B cell (primary cell): ENCODE measurements at regions not wholly inside any gene's neighbourhood (a gene's known extent, or its start where the extent isn't known, plus 50 kb on each side); places are given as distances from the start of the nearest gene placed in this dataset.

ENCODE experiments used
- ATAC-seq: fragments of 200-7000 bp; cut with Tn5 transposase; one replicate; pipeline ENCODE4 v1.10.0; 2021; ENCODE audit warnings: low read depth, mild to moderate bottlenecking, moderate number of reproducible peaks, moderate library complexity
- CTCF ChIA-PET: fragments of 350-600 bp; sonication (Branson Sonifier 250); formaldehyde crosslinking; loops from one replicate; lab custom pipeline; 2021; ENCODE audit warnings: antibody characterized with exemption, inconsistent platforms; lab: Charles Lee
- POLR2A ChIA-PET: fragments of 350-600 bp; sonication (Branson Sonifier 250); formaldehyde crosslinking; loops from one replicate; lab custom pipeline; 2021; ENCODE audit warnings: antibody characterized with exemption; lab: Charles Lee
- DNase-seq: peaks from one replicate; pipeline ENCODE4 v3.0.0; 2013
- H2AFZ ChIP-seq: 2 replicates; pipeline ENCODE4 v1.6.1; 2012; ENCODE audit warnings: mild to moderate bottlenecking, low read depth, low read length; ENCODE audit not compliant: insufficient read depth, poor library complexity, severe bottlenecking
- H3K27ac ChIP-seq, 2 donors: 1 replicate in 1 of 2; 2 replicates in 1 of 2; pipeline ENCODE4 v1.5.1; 2012 to 2013; ENCODE audit warnings: low read length in 2 of 2, mild to moderate bottlenecking in 2 of 2, moderate library complexity in 1 of 2
- H3K27me3 ChIP-seq, 4 experiments: fragments of 200-600 bp in 1 of 4; sonication (generic) in 1 of 4; replicated peaks in 1 of 4; 1 replicate in 2 of 4; 2 replicates in 2 of 4; pipeline versions ENCODE4 v1.6.1 to v1.7.0; 2013 to 2016; ENCODE audit warnings: low read length in 3 of 4, mild to moderate bottlenecking in 2 of 4, mixed read lengths in 1 of 4, moderate library complexity in 1 of 4; ENCODE audit not compliant: insufficient read depth in 4 of 4, control insufficient read depth in 3 of 4; ENCODE audit errors: control extremely low read depth in 1 of 4
- H3K36me3 ChIP-seq, 2 experiments: replicated peaks in 1 of 2; 1 replicate in 1 of 2; 2 replicates in 1 of 2; pipeline versions ENCODE4 v1.6.1 to v1.7.1; 2013; ENCODE audit warnings: low read length in 1 of 2; ENCODE audit not compliant: insufficient read depth in 2 of 2, control insufficient read depth in 1 of 2; ENCODE audit errors: control extremely low read depth in 1 of 2, extremely low read depth in 1 of 2
- H3K4me1 ChIP-seq, 2 donors: fragments of 200-600 bp in 1 of 2; sonication (generic) in 1 of 2; 1 replicate in 1 of 2; 2 replicates in 1 of 2; pipeline versions ENCODE4 v1.5.1 to v1.6.1; 2013 to 2017; ENCODE audit warnings: low read length in 2 of 2; ENCODE audit not compliant: control insufficient read depth in 2 of 2, insufficient read depth in 2 of 2
- H3K4me2 ChIP-seq: replicated peaks from 2 replicates; pipeline ENCODE3; 2012; ENCODE audit warnings: mild to moderate bottlenecking, low read depth, low read length; ENCODE audit not compliant: poor library complexity, severe bottlenecking
- H3K4me3 ChIP-seq, 5 experiments: fragments of 200-600 bp in 1 of 5; sonication (generic) in 1 of 5; 1 replicate in 3 of 5; 2 replicates in 2 of 5; pipeline versions ENCODE4 v1.5.1 to v1.7.0; 2011 to 2016; ENCODE audit warnings: low read length in 4 of 5, mild to moderate bottlenecking in 4 of 5, low read depth in 2 of 5, control low read depth in 1 of 5, moderate library complexity in 1 of 5; ENCODE audit not compliant: insufficient read depth in 1 of 5; ENCODE audit errors: control extremely low read depth in 1 of 5, extremely low read depth in 1 of 5
- H3K79me2 ChIP-seq: fragments of 200-600 bp; sonication (generic); one replicate; pipeline ENCODE4 v1.6.0; 2016; ENCODE audit warnings: low read length; ENCODE audit not compliant: control insufficient read depth, insufficient read depth
- H3K9ac ChIP-seq: fragments of 200-600 bp; sonication (generic); 2 replicates; pipeline ENCODE4 v1.6.1; 2017; ENCODE audit warnings: mild to moderate bottlenecking, low read length, moderate library complexity
- H3K9me3 ChIP-seq, 3 donors: one replicate each; pipeline versions ENCODE4 v1.6.1 to v1.7.1; 2013; ENCODE audit warnings: low read length in 2 of 3; ENCODE audit not compliant: control insufficient read depth in 2 of 3, insufficient read depth in 1 of 3; ENCODE audit errors: control extremely low read depth in 1 of 3
- H4K20me1 ChIP-seq: 2 replicates; pipeline ENCODE4 v1.6.0; 2012; ENCODE audit warnings: mild to moderate bottlenecking, low read length; ENCODE audit not compliant: insufficient read depth, control insufficient read depth, poor library complexity, severe bottlenecking
- H3K27ac Mint-ChIP-seq: one replicate; pipeline ENCODE4 v1.8.0; 2021; ENCODE audit warnings: mixed read lengths
- H3K27me3 Mint-ChIP-seq: one replicate; pipeline ENCODE4 v1.8.0; 2021; ENCODE audit warnings: mixed read lengths
- H3K4me1 Mint-ChIP-seq: one replicate; pipeline ENCODE4 v1.8.0; 2021; ENCODE audit warnings: mixed read lengths
- H3K4me3 Mint-ChIP-seq: one replicate; pipeline ENCODE4 v1.8.0; 2021; ENCODE audit warnings: mixed read lengths
- H3K9me3 Mint-ChIP-seq: one replicate; pipeline ENCODE4 v1.8.0; 2022; ENCODE audit warnings: mixed read lengths; ENCODE audit not compliant: insufficient read depth
- EZH2 ChIP-seq: IDR thresholded peaks from 2 replicates; pipeline ENCODE4 v1.6.1; 2012; ENCODE audit warnings: borderline replicate concordance, low read depth, mild to moderate bottlenecking, moderate library complexity, low read length; ENCODE audit not compliant: insufficient read depth, poor library complexity, severe bottlenecking
- WGBS: methylation state at CpG from one replicate; pipeline ENCODE4 v1.1.5; 2013; ENCODE audit warnings: missing lambda C conversion rate; ENCODE audit not compliant: insufficient coverage; 5-methylcytosine and 5-hydroxymethylcytosine counted together
- intact Hi-C: fragments of 100-400 bp; cut with micrococcal nuclease; formaldehyde crosslinking; loops from one replicate; pipeline ENCODE4 v1.10.0; 2022
- TF ChIP-seq, protein P1 (sequence below): fragments of 200-600 bp; IDR thresholded peaks from one replicate; pipeline ENCODE4 v1.8.0; 2022; ENCODE audit warnings: antibody characterized with exemption, mild to moderate bottlenecking

DNA sequence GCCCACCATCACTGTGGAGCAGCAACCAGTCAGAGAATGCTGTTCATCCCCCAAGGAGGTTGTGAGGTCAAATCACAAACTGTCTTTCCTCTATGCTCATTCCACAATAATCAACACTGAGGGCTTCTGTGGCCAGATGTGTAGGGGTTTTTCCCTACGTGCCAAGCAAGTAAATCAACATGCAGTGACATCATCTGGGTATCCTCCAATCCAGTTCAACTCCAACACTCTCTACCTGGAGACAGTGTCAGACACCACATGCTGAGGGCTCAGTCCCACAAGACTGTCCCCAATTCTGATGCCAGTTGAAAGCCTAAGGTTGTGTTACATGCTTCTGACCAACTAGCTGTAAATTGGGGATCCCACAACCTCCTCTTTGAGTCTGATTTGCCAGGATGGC is 57.3 kb upstream of the DMRT1 start:
- H3K4me1 Mint-ChIP-seq = no peaks in the 10 kb centered on the region

DNA sequence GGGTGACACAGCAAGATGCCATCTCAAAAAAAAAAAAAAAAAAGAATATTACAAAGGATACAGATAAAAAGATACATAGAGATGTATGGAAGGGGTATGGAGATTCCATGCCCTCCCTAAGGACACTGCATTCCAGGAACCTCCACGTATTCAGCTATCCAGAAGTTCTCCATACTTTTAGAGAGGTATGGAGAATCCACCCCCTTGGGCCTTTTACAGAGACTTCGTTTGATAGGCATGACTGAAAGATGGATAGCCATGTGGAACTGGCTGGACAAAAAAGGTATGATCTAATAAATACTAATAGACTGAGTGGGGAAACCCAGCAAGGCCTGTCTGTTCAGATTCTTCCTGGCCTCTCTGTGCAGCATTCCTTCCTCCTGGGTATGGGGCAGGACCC is 56.6 kb upstream of the DMRT1 start:
- Mint-ChIP-seq H3K4me3 (no peak overlapping the region), H3K27ac (no peak overlapping the region), H3K4me1 (no peaks in the 10 kb centered on the region), H3K9me3 (no peaks in the 10 kb centered on the region), H3K27me3 (peaks cover 16% of the 10 kb centered on the region)
- ATAC-seq (no peak), DNase-seq (no peak)
- H3K4me2 ChIP-seq = no peak overlapping the region
- no peak overlapping the region for H3K27ac ChIP-seq
- no peaks in the 10 kb centered on the region for H3K79me2 ChIP-seq
- H3K9me3 ChIP-seq = no peaks in the 10 kb centered on the region
- no peak overlapping the region for H2AFZ ChIP-seq
- no peaks in the 10 kb centered on the region for H3K27me3 ChIP-seq
- TF ChIP-seq EZH2 = no peak
- TF ChIP-seq, protein P1, sequence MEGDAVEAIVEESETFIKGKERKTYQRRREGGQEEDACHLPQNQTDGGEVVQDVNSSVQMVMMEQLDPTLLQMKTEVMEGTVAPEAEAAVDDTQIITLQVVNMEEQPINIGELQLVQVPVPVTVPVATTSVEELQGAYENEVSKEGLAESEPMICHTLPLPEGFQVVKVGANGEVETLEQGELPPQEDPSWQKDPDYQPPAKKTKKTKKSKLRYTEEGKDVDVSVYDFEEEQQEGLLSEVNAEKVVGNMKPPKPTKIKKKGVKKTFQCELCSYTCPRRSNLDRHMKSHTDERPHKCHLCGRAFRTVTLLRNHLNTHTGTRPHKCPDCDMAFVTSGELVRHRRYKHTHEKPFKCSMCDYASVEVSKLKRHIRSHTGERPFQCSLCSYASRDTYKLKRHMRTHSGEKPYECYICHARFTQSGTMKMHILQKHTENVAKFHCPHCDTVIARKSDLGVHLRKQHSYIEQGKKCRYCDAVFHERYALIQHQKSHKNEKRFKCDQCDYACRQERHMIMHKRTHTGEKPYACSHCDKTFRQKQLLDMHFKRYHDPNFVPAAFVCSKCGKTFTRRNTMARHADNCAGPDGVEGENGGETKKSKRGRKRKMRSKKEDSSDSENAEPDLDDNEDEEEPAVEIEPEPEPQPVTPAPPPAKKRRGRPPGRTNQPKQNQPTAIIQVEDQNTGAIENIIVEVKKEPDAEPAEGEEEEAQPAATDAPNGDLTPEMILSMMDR = no peak
- H4K20me1 ChIP-seq = no peaks in the 10 kb centered on the region
- H3K4me1 ChIP-seq = no peaks in the 10 kb centered on the region
- intact Hi-C loops = no loop called here
- no CpG with 5 or more reads among the region's 2 CpGs for whole genome bisulfite sequencing
- ChIA-PET POLR2A (no interaction called here), CTCF (no interaction called here)
- no peak overlapping the region for H3K4me3 ChIP-seq
- no peak overlapping the region for H3K9ac ChIP-seq
- H3K36me3 ChIP-seq = no peaks in the 10 kb centered on the region

More for the DNA sequence above, 57.3 kb upstream of the DMRT1 start:
- no CpG with 5 or more reads among the region's 1 CpG for WGBS
- H3K27me3 ChIP-seq = no peaks in the 10 kb centered on the region
- no peaks in the 10 kb centered on the region for H3K9me3 ChIP-seq
- TF ChIP-seq, protein P1 = no peak
- no peak for TF ChIP-seq EZH2
- ChIA-PET CTCF (no interaction called here), POLR2A (no interaction called here)
- H3K27ac Mint-ChIP-seq = no peak overlapping the region
- no peaks in the 10 kb centered on the region for H3K4me1 ChIP-seq
- no peaks in the 10 kb centered on the region for H3K9me3 Mint-ChIP-seq
- intact Hi-C loops = no loop called here
- no peak overlapping the region for H3K9ac ChIP-seq
- H3K4me3 ChIP-seq = no peak overlapping the region
- H2AFZ ChIP-seq = no peak overlapping the region
- H3K79me2 ChIP-seq = no peaks in the 10 kb centered on the region
- ATAC-seq = no peak
- H3K4me2 ChIP-seq = no peak overlapping the region
- no peak overlapping the region for H3K27ac ChIP-seq
- no peaks in the 10 kb centered on the region for H3K36me3 ChIP-seq
- H4K20me1 ChIP-seq = no peaks in the 10 kb centered on the region
- H3K4me3 Mint-ChIP-seq = no peak overlapping the region
- no peak for DNase-seq
- peaks cover 16% of the 10 kb centered on the region for H3K27me3 Mint-ChIP-seq
